Hepatocyte (in vitro differentiated cells): ENCODE measurements at regions not wholly inside any gene's neighbourhood (a gene's known extent, or its start where the extent isn't known, plus 50 kb on each side); places are given as distances from the start of the nearest gene placed in this dataset.

Experiments used
- EZH2 ChIP-seq: fragments of 200-600 bp; sonication (generic); IDR thresholded peaks from 2 replicates; pipeline ENCODE4 v1.6.1; 2016; ENCODE audit warnings: antibody characterized with exemption, mild to moderate bottlenecking, borderline replicate concordance
- TF ChIP-seq, protein P1 (sequence below): fragments of 200-600 bp; sonication (generic); IDR thresholded peaks from 2 replicates; pipeline ENCODE4 v1.5.1; 2016; ENCODE audit warnings: antibody characterized with exemption, mild to moderate bottlenecking; ENCODE audit not compliant: poor library complexity

DNA sequence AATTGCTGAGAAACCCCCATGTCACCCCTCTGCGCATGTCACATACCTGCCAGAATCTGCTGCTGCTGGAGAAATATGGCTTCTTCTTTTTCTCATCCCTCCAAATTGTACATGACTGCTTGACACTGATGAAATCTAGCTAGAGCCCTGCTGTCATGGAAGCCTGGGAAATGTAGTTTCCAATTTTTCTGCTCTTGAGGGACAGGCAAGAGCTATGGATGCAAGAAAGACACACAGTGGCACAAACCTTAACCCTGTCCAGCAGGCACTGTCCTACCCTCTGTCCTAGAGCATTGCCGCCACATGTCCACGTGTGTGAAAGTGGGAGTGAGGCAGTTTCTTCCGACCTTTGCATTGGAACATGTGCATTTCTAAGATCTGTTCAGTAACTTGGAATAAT, 255.5 kb upstream of the SEMA6A start:
- TF ChIP-seq, protein P1, sequence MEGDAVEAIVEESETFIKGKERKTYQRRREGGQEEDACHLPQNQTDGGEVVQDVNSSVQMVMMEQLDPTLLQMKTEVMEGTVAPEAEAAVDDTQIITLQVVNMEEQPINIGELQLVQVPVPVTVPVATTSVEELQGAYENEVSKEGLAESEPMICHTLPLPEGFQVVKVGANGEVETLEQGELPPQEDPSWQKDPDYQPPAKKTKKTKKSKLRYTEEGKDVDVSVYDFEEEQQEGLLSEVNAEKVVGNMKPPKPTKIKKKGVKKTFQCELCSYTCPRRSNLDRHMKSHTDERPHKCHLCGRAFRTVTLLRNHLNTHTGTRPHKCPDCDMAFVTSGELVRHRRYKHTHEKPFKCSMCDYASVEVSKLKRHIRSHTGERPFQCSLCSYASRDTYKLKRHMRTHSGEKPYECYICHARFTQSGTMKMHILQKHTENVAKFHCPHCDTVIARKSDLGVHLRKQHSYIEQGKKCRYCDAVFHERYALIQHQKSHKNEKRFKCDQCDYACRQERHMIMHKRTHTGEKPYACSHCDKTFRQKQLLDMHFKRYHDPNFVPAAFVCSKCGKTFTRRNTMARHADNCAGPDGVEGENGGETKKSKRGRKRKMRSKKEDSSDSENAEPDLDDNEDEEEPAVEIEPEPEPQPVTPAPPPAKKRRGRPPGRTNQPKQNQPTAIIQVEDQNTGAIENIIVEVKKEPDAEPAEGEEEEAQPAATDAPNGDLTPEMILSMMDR: no peak
- no peak for TF ChIP-seq EZH2
